SH-SY5Y (cell line): ENCODE measurements at regions not wholly inside any gene's neighbourhood (a gene's known extent, or its start where the extent isn't known, plus 50 kb on each side); places are given as distances from the start of the nearest gene placed in this dataset.

ENCODE experiments used
- GATA2 ChIP-seq: IDR thresholded peaks from 2 replicates; pipeline ENCODE4 v1.6.1; 2011; ENCODE audit warnings: mild to moderate bottlenecking, low read depth, low read length
- GATA3 ChIP-seq: IDR thresholded peaks from 2 replicates; pipeline ENCODE4 v1.6.1; 2011; ENCODE audit warnings: low read depth, mild to moderate bottlenecking, low read length, moderate library complexity

DNA sequence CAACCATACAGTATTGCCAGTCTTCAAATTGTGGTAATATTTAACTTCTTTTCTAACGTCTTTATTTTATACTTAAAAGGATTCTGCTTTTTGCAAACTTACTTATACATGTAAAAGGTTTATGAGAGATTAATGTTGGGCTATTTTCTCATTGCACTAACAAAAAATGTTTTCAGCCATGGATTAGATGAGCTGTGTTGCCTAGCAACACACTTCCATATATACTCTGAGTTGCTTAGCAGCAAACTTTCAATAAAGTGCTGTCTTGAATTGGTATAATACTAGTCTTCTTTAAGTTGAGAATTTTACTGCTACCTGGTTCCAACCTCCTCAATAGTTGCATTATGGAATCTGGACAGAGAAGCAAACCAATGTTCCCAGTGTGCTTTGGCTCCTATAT, 777.4 kb upstream of the PCDH9 start:
- no peak for TF ChIP-seq GATA3
- no peak for TF ChIP-seq GATA2

DNA sequence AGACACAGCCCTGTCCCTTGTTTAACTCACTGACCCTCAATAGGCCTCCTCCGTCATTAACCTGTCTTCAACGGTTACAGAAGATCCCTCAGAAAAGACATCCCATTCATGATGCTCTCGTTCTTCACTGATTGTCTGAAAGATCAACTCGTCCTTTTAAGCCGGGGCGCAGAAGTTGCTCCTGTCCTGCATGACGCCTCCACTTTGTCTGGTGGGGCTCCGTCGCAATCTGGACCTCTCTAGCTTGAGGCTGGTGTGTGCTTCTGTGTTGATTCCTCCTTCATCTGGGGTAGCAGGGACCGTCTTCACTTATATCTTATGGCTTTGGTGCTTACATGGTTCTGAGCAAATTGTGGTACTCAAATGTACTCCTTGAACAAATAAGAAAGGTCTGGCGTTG, 766.0 kb upstream of the PCDH9 start:
- TF ChIP-seq GATA2 (no peak), GATA3 (no peak)

DNA sequence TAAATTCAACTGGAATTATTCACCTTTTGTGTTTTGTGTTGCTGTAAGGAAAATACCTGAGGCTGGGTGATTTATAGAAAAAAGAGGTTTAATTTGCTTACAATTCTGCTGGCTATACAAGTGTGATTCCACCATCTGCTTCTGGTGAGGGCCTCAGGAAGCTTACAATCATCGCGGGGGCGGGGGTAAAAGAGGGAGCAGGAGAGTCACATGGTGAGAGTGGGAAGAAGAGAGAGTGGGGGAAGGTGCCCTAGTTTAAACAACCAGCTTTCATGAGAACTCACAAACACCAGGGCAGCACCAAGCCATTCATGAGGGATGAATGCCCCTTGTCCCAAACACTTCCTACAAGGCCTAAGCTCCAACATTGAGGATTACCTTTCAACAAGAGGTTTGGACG, 760.7 kb upstream of the PCDH9 start:
- TF ChIP-seq GATA2 (no peak), GATA3 (no peak)

DNA sequence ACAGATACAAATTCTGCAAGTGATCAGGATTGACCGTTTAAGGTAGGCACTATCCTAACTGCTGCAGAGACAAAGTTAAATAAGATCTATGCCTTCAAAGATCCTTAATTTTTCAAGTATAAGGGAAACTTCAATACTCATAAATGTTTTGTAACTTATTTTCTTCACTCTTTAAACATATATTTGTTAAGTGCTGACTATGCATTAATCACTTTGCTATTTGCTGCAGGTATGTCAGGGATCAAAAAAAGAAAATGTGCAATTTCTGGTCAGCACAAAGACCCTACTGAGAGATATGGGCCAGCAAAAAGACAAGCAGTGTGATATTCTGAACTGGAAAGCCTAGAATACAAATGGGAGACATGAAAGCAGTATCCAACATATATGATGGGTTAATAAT, 756.1 kb upstream of the PCDH9 start:
- TF ChIP-seq GATA3: no peak
- no peak for TF ChIP-seq GATA2

DNA sequence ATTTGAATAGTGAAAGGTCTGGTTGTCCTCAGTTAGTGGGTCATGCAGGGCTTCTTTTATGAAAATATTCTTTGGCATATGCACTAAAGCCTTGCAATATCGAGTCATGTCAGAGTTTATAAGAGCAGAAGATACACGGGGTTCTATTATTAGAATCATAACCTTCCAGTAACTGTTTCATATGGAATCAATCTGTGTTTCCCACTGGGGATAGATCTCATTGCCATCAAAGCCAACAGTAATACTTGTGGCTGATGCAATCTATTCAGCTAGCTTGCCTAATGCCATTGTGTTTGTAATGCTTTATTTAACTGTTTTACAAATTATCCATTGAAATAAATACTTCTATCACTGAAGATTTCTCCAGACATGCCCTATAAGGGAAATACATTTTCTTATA, 746.9 kb upstream of the PCDH9 start:
- TF ChIP-seq GATA2 (no peak), GATA3 (no peak)

DNA sequence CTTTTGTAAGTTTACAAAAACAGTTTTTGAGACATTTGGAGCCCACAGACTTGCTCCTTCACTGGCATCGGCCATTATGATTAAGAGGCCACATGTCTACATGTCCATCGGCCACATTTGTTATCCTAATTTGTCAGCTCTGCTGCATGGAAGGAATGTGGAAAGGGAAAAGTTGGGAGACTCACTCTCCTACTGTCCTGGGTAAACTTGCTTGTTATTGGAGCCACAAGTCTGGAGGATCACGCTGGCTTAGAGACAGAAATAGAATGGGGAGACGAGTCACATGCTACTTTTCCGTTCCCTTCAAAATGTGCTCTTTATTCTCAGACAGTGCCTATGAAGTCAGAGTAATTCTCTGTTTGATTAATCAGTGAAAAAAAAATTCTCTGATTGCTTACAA, 741.2 kb upstream of the PCDH9 start:
- no peak for TF ChIP-seq GATA3
- TF ChIP-seq GATA2: no peak

DNA sequence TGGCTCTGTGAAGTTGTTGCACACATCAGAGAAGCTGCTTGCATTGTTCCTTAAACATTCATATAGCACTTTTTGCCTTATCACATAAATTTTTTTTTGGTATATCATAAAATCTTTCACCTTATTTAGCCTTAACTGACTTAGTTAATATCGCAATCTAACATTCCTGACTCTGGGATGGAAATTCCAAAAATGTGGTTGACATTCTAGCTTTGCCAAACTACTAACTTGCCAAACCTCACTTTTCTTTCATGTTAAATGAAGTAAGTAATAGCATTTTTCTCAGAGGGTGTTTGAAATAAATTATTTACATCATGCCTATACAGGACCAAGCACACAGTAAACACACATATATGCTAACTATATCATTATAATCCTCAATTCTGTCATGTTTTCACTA, 736.9 kb upstream of the PCDH9 start:
- no peak for TF ChIP-seq GATA3
- TF ChIP-seq GATA2: no peak

DNA sequence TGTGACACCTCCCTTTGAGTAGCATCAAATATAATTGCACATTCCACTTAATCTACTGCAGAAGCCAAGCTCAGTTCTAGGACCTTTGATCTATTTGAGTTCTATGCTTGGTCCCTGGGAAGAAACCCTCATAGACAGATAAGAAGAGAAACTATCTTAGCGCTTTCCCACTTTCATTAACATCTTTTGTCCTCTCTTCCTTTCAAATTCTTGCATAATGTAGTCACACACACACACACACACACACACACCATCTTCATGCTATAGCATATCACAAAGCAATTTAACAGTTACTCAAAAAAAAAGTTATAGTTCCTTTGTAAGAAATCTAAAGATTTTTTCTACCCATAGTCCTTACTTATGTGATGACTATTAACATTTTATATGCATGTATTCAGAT, 735.9 kb upstream of the PCDH9 start:
- TF ChIP-seq GATA2 (no peak), GATA3 (no peak)

DNA sequence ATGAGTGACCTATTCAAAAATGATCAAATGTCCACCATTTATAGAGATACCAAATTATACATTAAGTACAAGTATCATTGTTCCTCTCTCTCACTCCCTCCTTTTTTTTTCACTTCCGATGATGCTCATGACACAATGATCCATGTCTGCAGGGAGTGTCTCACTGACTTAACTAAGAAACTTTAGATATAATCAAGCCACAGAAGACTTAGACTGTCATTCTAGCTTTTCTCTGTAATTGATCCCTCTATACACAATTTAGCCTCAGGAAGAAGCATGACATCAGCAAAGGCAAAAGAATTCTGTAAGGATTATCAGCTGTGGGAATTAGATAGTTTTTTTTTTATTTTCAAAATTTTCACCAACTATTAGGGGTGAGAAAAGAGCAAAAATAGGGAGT, 734.9 kb upstream of the PCDH9 start:
- TF ChIP-seq GATA2: no peak
- no peak for TF ChIP-seq GATA3

DNA sequence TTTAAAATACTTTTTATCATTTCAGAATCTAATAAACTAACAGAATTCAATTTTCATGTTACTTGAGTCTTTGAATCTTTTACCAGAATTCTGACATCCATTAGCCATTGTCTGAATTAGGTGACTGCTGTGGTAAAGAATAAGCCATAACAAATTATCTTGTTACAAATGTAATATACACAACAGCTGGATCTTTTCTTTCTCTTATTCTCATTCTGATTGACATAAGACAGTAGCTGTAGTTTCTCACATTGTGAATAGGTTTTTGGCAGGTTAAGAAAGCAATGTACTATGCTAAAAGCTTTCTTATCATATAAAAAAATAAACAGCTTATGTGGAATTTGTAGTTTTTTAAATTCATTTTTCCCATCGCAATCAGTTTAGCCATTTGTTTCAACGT, 734.0 kb upstream of the PCDH9 start:
- no peak for TF ChIP-seq GATA3
- TF ChIP-seq GATA2: no peak

DNA sequence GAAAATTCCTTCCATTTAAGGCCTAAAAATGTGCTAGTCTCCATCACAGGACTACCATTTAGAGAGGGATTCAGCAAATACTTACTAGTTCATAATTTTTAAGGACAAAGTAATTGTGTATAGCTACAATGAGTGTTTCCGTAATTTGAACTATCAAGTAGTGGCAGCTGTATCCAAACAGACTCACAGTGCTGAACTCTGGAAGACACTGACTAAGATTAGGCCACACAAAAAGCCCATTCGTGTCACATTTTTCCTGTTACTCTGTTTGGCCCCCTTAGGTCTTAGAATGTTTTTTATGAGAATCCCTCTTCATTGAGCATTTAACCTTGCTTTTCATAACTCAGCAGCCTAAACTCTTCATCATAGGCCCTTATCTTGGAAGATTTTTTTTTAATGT, 731.2 kb upstream of the PCDH9 start:
- TF ChIP-seq GATA3: no peak
- TF ChIP-seq GATA2: no peak

DNA sequence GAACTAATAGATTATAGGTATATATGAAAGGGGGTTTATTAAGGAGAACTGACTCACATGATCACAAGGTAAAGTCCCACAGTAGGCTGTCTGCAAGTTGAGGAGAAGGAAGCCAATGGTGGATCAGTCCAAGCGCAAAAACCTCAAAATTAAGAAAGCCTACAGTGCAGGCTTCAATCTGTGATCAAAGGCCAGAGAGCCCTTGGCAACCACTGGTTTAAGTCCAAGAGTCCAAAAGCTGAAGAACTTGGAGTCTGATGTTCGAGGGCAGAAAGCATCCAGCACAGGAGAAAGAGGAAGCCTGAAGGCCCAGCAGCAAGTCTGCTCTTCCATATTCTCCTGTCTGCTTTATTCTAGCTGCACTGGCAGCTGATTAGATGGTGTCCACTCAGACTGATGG, 721.3 kb upstream of the PCDH9 start:
- TF ChIP-seq GATA2 (no peak), GATA3 (no peak)

DNA sequence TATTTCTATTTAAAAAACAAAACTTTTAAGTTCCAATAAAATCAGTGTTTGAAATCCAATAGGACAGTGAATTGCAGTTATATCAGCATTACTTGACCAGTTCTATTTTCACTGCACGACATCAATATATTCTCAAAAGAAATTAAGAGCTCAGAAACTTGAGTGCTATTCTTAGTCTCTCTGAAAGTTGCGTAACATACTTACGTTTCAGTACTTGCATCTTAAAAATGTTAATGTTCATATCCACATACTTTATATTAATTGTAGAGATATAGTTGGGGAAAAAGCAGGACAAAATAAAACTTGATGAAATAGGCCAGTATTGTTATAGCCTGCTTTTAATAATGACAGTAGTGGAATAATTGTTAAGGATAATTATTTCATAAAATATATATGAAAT, 720.5 kb upstream of the PCDH9 start:
- no peak for TF ChIP-seq GATA3

DNA sequence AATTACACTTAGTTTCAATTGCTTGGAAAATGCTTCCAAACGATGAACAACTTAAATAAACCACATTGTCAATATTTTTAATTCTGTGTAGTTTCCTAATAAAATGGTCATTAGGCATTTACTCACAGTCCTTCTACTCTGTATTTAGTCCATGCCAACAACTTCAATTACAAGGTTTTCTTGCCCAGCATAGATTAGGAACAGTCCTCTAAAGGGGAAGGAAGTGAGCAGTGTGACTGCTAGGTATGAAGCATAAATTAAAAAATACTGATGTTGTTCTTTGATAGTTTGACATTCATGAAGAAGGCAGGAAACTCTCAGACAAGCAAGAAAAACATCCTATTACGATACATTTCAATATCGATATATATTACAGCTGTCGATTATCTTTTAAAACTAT, 716.0 kb upstream of the PCDH9 start:
- TF ChIP-seq GATA2: no peak
- TF ChIP-seq GATA3: no peak

DNA sequence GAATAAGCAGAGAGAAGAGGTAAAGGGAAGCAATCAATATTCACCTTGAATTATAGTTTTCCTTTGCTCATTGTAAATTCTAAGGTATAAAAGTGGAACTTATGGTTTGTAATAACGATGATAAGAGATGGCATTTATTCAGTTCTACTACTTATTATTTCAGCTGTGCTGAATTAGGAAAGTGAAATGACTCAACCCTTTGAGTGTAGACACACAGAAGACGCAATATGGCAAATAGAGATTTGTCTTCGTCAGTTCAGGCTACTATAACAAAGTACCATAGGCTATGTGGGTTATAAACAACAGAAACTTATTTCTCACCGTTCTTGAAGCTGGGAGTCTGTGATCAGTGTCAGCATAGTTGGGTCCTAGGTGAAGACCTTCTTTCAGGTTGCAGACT, 713.0 kb upstream of the PCDH9 start:
- no peak for TF ChIP-seq GATA3
- TF ChIP-seq GATA2: no peak

DNA sequence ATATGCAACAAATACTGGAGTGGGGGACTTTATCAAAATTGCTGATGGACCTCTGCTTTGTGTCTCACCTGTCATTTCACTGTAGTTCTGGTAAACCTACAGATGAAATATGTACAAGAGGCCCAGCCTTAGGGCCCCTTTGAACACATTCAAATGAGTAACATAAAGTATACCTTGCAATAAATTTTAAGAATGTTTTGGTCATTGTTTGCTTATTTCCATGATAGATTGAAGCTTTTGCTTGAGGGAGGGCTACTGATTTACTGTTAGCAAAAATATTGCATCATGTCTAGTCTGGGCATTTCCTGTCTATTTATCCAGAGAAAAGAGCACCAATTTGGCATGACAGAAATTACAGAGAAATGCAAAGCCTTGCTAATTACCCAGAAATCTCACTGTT, 705.5 kb upstream of the PCDH9 start:
- no peak for TF ChIP-seq GATA3
- no peak for TF ChIP-seq GATA2
